ENCODE measurements at regions not wholly inside any gene's neighbourhood (a gene's known extent, or its start where the extent isn't known, plus 50 kb on each side); places are given as distances from the start of the nearest gene placed in this dataset.

DNA sequence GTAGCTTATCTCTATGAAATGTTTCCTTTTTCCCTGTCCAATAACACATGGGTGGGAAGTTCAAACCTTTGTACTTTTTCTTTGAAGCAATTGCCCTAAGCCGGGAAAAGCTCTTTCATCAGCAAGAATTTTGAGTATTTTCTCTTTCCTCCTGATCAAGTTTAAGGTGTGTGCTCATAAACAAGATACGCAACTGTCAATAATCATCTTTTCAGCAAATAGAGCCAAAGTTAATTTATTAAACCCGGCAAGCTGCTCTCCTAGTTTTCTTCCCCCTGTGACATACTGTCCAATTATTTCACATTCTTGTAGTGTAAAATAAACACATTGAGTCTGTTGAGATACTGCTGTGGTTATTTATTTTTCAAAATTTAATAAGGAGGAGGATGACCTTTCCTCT is 194.4 kb downstream of the EDN1 start:
- TF ChIP-seq, protein P1, sequence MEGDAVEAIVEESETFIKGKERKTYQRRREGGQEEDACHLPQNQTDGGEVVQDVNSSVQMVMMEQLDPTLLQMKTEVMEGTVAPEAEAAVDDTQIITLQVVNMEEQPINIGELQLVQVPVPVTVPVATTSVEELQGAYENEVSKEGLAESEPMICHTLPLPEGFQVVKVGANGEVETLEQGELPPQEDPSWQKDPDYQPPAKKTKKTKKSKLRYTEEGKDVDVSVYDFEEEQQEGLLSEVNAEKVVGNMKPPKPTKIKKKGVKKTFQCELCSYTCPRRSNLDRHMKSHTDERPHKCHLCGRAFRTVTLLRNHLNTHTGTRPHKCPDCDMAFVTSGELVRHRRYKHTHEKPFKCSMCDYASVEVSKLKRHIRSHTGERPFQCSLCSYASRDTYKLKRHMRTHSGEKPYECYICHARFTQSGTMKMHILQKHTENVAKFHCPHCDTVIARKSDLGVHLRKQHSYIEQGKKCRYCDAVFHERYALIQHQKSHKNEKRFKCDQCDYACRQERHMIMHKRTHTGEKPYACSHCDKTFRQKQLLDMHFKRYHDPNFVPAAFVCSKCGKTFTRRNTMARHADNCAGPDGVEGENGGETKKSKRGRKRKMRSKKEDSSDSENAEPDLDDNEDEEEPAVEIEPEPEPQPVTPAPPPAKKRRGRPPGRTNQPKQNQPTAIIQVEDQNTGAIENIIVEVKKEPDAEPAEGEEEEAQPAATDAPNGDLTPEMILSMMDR (IDR thresholded peaks at IDR 0.05): no peak
- TF ChIP-seq EZH2phosphoT487 (IDR thresholded peaks at IDR 0.05): no peak
